Thymus (tissue), 11 donors: ENCODE measurements at regions not wholly inside any gene's neighbourhood (a gene's known extent, or its start where the extent isn't known, plus 50 kb on each side); places are given as distances from the start of the nearest gene placed in this dataset.

Source experiments
- DNase-seq, 9 donors: peaks; one replicate each; pipeline ENCODE4 v3.0.0-alpha.2; 2013; ENCODE audit warnings: low spot score in 9 of 9, low read depth in 6 of 9, missing footprints in 1 of 9
- H3K27ac ChIP-seq, 2 donors: one replicate each; pipeline ENCODE4 v1.5.1; 2013; ENCODE audit warnings: control low read depth in 1 of 2, low read depth in 1 of 2, low read length in 1 of 2, mild to moderate bottlenecking in 1 of 2, moderate library complexity in 1 of 2
- H3K27me3 ChIP-seq, 2 donors: one replicate each; pipeline ENCODE4 v1.5.1; 2013; ENCODE audit warnings: low read length in 1 of 2; ENCODE audit not compliant: control insufficient read depth in 2 of 2, insufficient read depth in 1 of 2
- H3K36me3 ChIP-seq, 2 donors: one replicate each; pipeline ENCODE4 v1.5.1; 2013; ENCODE audit warnings: low read length in 1 of 2, mild to moderate bottlenecking in 1 of 2, moderate library complexity in 1 of 2; ENCODE audit not compliant: control insufficient read depth in 2 of 2, insufficient read depth in 2 of 2
- H3K4me1 ChIP-seq, 2 donors: one replicate each; pipeline ENCODE4 v1.5.1; 2013; ENCODE audit warnings: low read length in 2 of 2; ENCODE audit not compliant: control insufficient read depth in 2 of 2, insufficient read depth in 2 of 2
- H3K4me3 ChIP-seq, 2 donors: one replicate each; pipeline ENCODE4 v1.5.1; 2013; ENCODE audit warnings: low read length in 2 of 2, control low read depth in 1 of 2, mild to moderate bottlenecking in 1 of 2
- H3K9me3 ChIP-seq, 2 donors: one replicate each; pipeline ENCODE4 v1.5.1; 2013; ENCODE audit warnings: low read length in 1 of 2, mild to moderate bottlenecking in 1 of 2; ENCODE audit not compliant: control insufficient read depth in 2 of 2, insufficient read depth in 1 of 2
- WGBS: extraction: QIAGEN DNeasy Blood & Tissue Kit; methylation state at CpG from one replicate; pipeline ENCODE4 v1.1.7; 2013; 5-methylcytosine and 5-hydroxymethylcytosine counted together
- donor health status: healthy.

GRCh38 chr21:29481081-29481480 lies 182.4 kb downstream of the BACH1 start:
- Histone ChIP-seq H3K27me3 (no peaks in the 10 kb centered on the region), H3K9me3 (no peaks in the 10 kb centered on the region), H3K4me3 (no peak overlapping the region), H3K27ac (no peak overlapping the region), H3K36me3 (no peaks in the 10 kb centered on the region), H3K4me1 (no peaks in the 10 kb centered on the region)
- 97% methylated on average over 5 of the region's 5 CpGs for WGBS
- DNase-seq: no peak

- Histone ChIP-seq H3K36me3 (no peaks in the 10 kb centered on the region), H3K9me3 (no peaks in the 10 kb centered on the region), H3K4me3 (no peak overlapping the region), H3K27ac (no peak overlapping the region), H3K27me3 (no peaks in the 10 kb centered on the region), H3K4me1 (no peaks in the 10 kb centered on the region)
- 96% methylated on average over 2 of the region's 2 CpGs for WGBS
- no peak for DNase-seq
Observed at GRCh38 chr21:29481641-29482040, 182.9 kb downstream of the BACH1 start.

GRCh38 chr21:29486306-29486807 lies 187.6 kb downstream of the BACH1 start:
- Histone ChIP-seq H3K27ac (no peak overlapping the region), H3K9me3 (no peaks in the 10 kb centered on the region), H3K36me3 (no peaks in the 10 kb centered on the region), H3K4me1 (no peaks in the 10 kb centered on the region), H3K27me3 (no peaks in the 10 kb centered on the region), H3K4me3 (no peak overlapping the region)
- DNase-seq: no peak
